ENCODE measurements at regions not wholly inside any gene's neighbourhood (a gene's known extent, or its start where the extent isn't known, plus 50 kb on each side); places are given as distances from the start of the nearest gene placed in this dataset.

- no peak for DNase-seq
Measured at GRCh38 chr13:31853643-31854326, 114.5 kb downstream of the RXFP2 start.

GRCh38 chr13:31859571-31859970, 120.2 kb downstream of the RXFP2 start:
- DNase-seq = no peak

- no peak for DNase-seq
Measured at GRCh38 chr13:31860002-31860401, 120.7 kb downstream of the RXFP2 start.

GRCh38 chr13:31862828-31863227, 123.5 kb downstream of the RXFP2 start:
- DNase-seq = no peak

- DNase-seq = no peak
Measured at GRCh38 chr13:31864307-31864706, 125.0 kb downstream of the RXFP2 start.

- no peak for DNase-seq
Measured at GRCh38 chr13:31866099-31866498, 126.8 kb downstream of the RXFP2 start.

- DNase-seq = no peak
Measured at GRCh38 chr13:31867709-31868108, 128.4 kb downstream of the RXFP2 start.

GRCh38 chr13:31869582-31869981, 130.3 kb downstream of the RXFP2 start:
- DNase-seq = no peak

GRCh38 chr13:31870511-31870910, 131.2 kb downstream of the RXFP2 start:
- no peak for DNase-seq

- no peak for DNase-seq
Measured at GRCh38 chr13:31873145-31873544, 133.8 kb downstream of the RXFP2 start.

GRCh38 chr13:31875134-31875533, 135.8 kb downstream of the RXFP2 start:
- DNase-seq = no peak

GRCh38 chr13:31878052-31878451, 138.7 kb downstream of the RXFP2 start:
- no peak for DNase-seq

GRCh38 chr13:31878495-31878894, 139.2 kb downstream of the RXFP2 start:
- DNase-seq = no peak

GRCh38 chr13:31878955-31879354, 139.6 kb downstream of the RXFP2 start:
- DNase-seq = no peak

GRCh38 chr13:31880851-31881494, 141.6 kb downstream of the RXFP2 start:
- DNase-seq = no peak

- no peak for DNase-seq
Measured at GRCh38 chr13:31881495-31881882, 142.2 kb downstream of the RXFP2 start.

- no peak for DNase-seq
Measured at GRCh38 chr13:31882794-31883193, 143.5 kb downstream of the RXFP2 start.

- DNase-seq = no peak
Measured at GRCh38 chr13:31884556-31884955, 145.2 kb downstream of the RXFP2 start.

- no peak for DNase-seq
Measured at GRCh38 chr13:31885994-31886393, 145.6 kb upstream of the FRY start.

GRCh38 chr13:31887286-31887685, 144.3 kb upstream of the FRY start:
- no peak for DNase-seq

GRCh38 chr13:31890946-31891345, 140.6 kb upstream of the FRY start:
- no peak for DNase-seq

- DNase-seq = no peak
Measured at GRCh38 chr13:31891472-31891871, 140.1 kb upstream of the FRY start.

GRCh38 chr13:31894931-31895330, 136.6 kb upstream of the FRY start:
- DNase-seq = no peak

- no peak for DNase-seq
Measured at GRCh38 chr13:31895691-31896090, 135.9 kb upstream of the FRY start.

- no peak for DNase-seq
Measured at GRCh38 chr13:31896427-31896826, 135.1 kb upstream of the FRY start.

Data from CD4-positive, alpha-beta T cell treated with Interleukin-21 for 1 hour (primary cell).